GM23248 (cell line): ENCODE measurements at regions not wholly inside any gene's neighbourhood (a gene's known extent, or its start where the extent isn't known, plus 50 kb on each side); places are given as distances from the start of the nearest gene placed in this dataset.

Source experiments
- EZH2 ChIP-seq: fragments of 200-600 bp; sonication (generic); IDR thresholded peaks from 2 replicates; pipeline ENCODE4 v1.6.1; 2018; ENCODE audit warnings: antibody characterized with exemption, mild to moderate bottlenecking; ENCODE audit not compliant: insufficient read depth, poor library complexity, severe bottlenecking
- EZH2phosphoT487 ChIP-seq: fragments of 200-600 bp; sonication (generic); IDR thresholded peaks from 2 replicates; pipeline ENCODE4 v1.6.1; 2018; ENCODE audit warnings: antibody characterized with exemption, moderate library complexity, mild to moderate bottlenecking, low read depth; ENCODE audit not compliant: insufficient read depth

GRCh38 chr9:35548571-35548970, 56.5 kb upstream of the TESK1 start:
- TF ChIP-seq EZH2 (no peak), EZH2phosphoT487 (no peak)
